DND-41 (cell line): ENCODE measurements at regions not wholly inside any gene's neighbourhood (a gene's known extent, or its start where the extent isn't known, plus 50 kb on each side); places are given as distances from the start of the nearest gene placed in this dataset.

Experiments
- ATAC-seq: fragments of 200-7000 bp; cut with Tn5 transposase; 3 replicates; pipeline ENCODE4 v1.9.1; 2021; ENCODE audit warnings: low read depth; ENCODE audit not compliant: insufficient read depth
- DNase-seq: peaks from one replicate; pipeline ENCODE4 v3.0.0-alpha.2; 2020
- H2AFZ ChIP-seq: 2 replicates; pipeline ENCODE4 v1.6.0; 2012; ENCODE audit warnings: low read depth, low read length
- H3K27ac ChIP-seq: 2 replicates; pipeline ENCODE4 v1.5.1; 2012; ENCODE audit warnings: low read length, inconsistent platforms
- H3K27me3 ChIP-seq: fragments of 200-600 bp; sonication (generic); 2 replicates; pipeline ENCODE4 v1.6.0; 2012; ENCODE audit warnings: low read length, mild to moderate bottlenecking, inconsistent platforms; ENCODE audit not compliant: insufficient read depth, poor library complexity
- H3K36me3 ChIP-seq: 2 replicates; pipeline ENCODE4 v1.5.1; 2012; ENCODE audit warnings: low read length, inconsistent platforms; ENCODE audit not compliant: insufficient read depth
- H3K4me1 ChIP-seq: 2 replicates; pipeline ENCODE4 v1.5.1; 2012; ENCODE audit warnings: mild to moderate bottlenecking, low read length; ENCODE audit not compliant: insufficient read depth
- H3K4me2 ChIP-seq: 2 replicates; pipeline ENCODE4 v1.6.0; 2012; ENCODE audit warnings: mild to moderate bottlenecking, moderate library complexity, low read length, inconsistent platforms; ENCODE audit not compliant: insufficient read depth
- H3K4me3 ChIP-seq, 2 experiments: fragments of 200-600 bp in 1 of 2; shearing (Covaris generic) in 1 of 2; 2 replicates each; pipeline ENCODE4 v1.5.1; 2012 to 2016; ENCODE audit warnings: inconsistent platforms in 2 of 2, low read length in 2 of 2, mild to moderate bottlenecking in 2 of 2, low read depth in 1 of 2, moderate library complexity in 1 of 2
- H3K79me2 ChIP-seq: 2 replicates; pipeline ENCODE4 v1.6.0; 2012; ENCODE audit warnings: low read length, inconsistent platforms; ENCODE audit not compliant: insufficient read depth
- H3K9ac ChIP-seq: 2 replicates; pipeline ENCODE4 v1.6.0; 2012; ENCODE audit warnings: low read depth, mild to moderate bottlenecking, inconsistent platforms, low read length, moderate library complexity
- H3K9me3 ChIP-seq: 2 replicates; pipeline ENCODE4 v1.5.1; 2012; ENCODE audit warnings: low read length, moderate library complexity, mild to moderate bottlenecking, inconsistent platforms; ENCODE audit not compliant: insufficient read depth, severe bottlenecking
- H4K20me1 ChIP-seq: 2 replicates; pipeline ENCODE4 v1.6.0; 2012; ENCODE audit warnings: low read length; ENCODE audit not compliant: insufficient read depth
- CTCF ChIP-seq: IDR thresholded peaks from 2 replicates; pipeline ENCODE4 v1.5.1; 2012; ENCODE audit warnings: borderline replicate concordance, low read length, moderate library complexity, mild to moderate bottlenecking; ENCODE audit not compliant: poor library complexity, severe bottlenecking; ENCODE audit errors: extremely low read depth
- EZH2 ChIP-seq: IDR thresholded peaks from 3 replicates; pipeline ENCODE4 v1.6.1; 2012; ENCODE audit warnings: borderline replicate concordance, low read depth, mild to moderate bottlenecking, moderate library complexity, low read length, inconsistent platforms; ENCODE audit not compliant: severe bottlenecking

GRCh38 chr3:31312400-31312799, 220.3 kb upstream of the STT3B start:
- Histone ChIP-seq H3K27ac (peak overlapping the region; percentile 46; the same call in 1 of the 2 replicates), H3K27me3 (no peaks in the 10 kb centered on the region), H3K4me1 (peaks cover 19% of the 10 kb centered on the region), H3K4me3 (no peak overlapping the region), H3K36me3 (no peaks in the 10 kb centered on the region), H3K9me3 (peaks cover 17% of the 10 kb centered on the region), H3K9ac (no peak overlapping the region), H3K79me2 (no peaks in the 10 kb centered on the region), H4K20me1 (no peaks in the 10 kb centered on the region), H3K4me2 (no peak overlapping the region), H2AFZ (no peak overlapping the region)
- peak; percentile 51 for ATAC-seq
- no peak for TF ChIP-seq EZH2
- no peak for TF ChIP-seq CTCF
- DNase-seq: no peak

GRCh38 chr3:31314258-31314657, 218.5 kb upstream of the STT3B start:
- no peak for TF ChIP-seq EZH2
- TF ChIP-seq CTCF: no peak
- Histone ChIP-seq H3K27me3 (no peaks in the 10 kb centered on the region), H3K4me2 (no peak overlapping the region), H3K9ac (no peak overlapping the region), H3K9me3 (peaks cover 17% of the 10 kb centered on the region), H3K4me3 (no peak overlapping the region), H3K4me1 (peaks cover 15% of the 10 kb centered on the region), H3K36me3 (no peaks in the 10 kb centered on the region), H3K79me2 (no peaks in the 10 kb centered on the region), H2AFZ (no peak overlapping the region), H4K20me1 (no peaks in the 10 kb centered on the region), H3K27ac (no peak overlapping the region)
- DNase-seq: no peak
- ATAC-seq: no peak

- H3K9ac ChIP-seq: no peak overlapping the region
- H3K9me3 ChIP-seq: peaks cover 17% of the 10 kb centered on the region
- TF ChIP-seq CTCF (no peak), EZH2 (no peak)
- H3K4me3 ChIP-seq: no peak overlapping the region
- DNase-seq: no peak
- H3K27me3 ChIP-seq: no peaks in the 10 kb centered on the region
- no peak overlapping the region for H3K27ac ChIP-seq
- no peaks in the 10 kb centered on the region for H4K20me1 ChIP-seq
- no peak overlapping the region for H2AFZ ChIP-seq
- peak; percentile 50; the same call in 2 of the 3 replicates for ATAC-seq
- no peaks in the 10 kb centered on the region for H3K36me3 ChIP-seq
- H3K4me1 ChIP-seq: no peaks in the 10 kb centered on the region
- H3K79me2 ChIP-seq: no peaks in the 10 kb centered on the region
- H3K4me2 ChIP-seq: no peak overlapping the region
Measured at GRCh38 chr3:31319332-31319731, 213.4 kb upstream of the STT3B start.

- Histone ChIP-seq H3K9ac (no peak overlapping the region), H3K4me2 (no peak overlapping the region), H3K9me3 (peaks cover 13% of the 10 kb centered on the region), H3K4me3 (no peak overlapping the region), H2AFZ (no peak overlapping the region), H3K36me3 (no peaks in the 10 kb centered on the region), H3K27me3 (no peaks in the 10 kb centered on the region), H4K20me1 (no peaks in the 10 kb centered on the region), H3K79me2 (no peaks in the 10 kb centered on the region), H3K27ac (no peak overlapping the region), H3K4me1 (no peaks in the 10 kb centered on the region)
- TF ChIP-seq EZH2: no peak
- no peak for DNase-seq
- ATAC-seq: no peak
Measured at GRCh38 chr3:31321620-31322019, 211.1 kb upstream of the STT3B start.
